ENCODE measurements at regions not wholly inside any gene's neighbourhood (a gene's known extent, or its start where the extent isn't known, plus 50 kb on each side); places are given as distances from the start of the nearest gene placed in this dataset.

GRCh38 chr2:60365556-60365955, 187.9 kb downstream of the BCL11A start:
- no peak for TF ChIP-seq CTCF (IDR thresholded peaks at IDR 0.05)
- Histone ChIP-seq H3K27me3 (no peaks in the 10 kb centered on the region), H3K4me1 (peaks cover 0 to 15% (median 11%) of the 10 kb centered on the region in 9 donors), H3K27ac (no peak overlapping the region), H3K9me3 (no peaks in the 10 kb centered on the region), H3K4me3 (no peak overlapping the region), H3K36me3 (no peaks in the 10 kb centered on the region)
- WGBS, 2 donors: 39 to 53% methylated on average over 5 of the region's 5 CpGs
- no peak for DNase-seq
- intact Hi-C loops (cut with DNase I): no loop called here
- no peak for ATAC-seq

DNA sequence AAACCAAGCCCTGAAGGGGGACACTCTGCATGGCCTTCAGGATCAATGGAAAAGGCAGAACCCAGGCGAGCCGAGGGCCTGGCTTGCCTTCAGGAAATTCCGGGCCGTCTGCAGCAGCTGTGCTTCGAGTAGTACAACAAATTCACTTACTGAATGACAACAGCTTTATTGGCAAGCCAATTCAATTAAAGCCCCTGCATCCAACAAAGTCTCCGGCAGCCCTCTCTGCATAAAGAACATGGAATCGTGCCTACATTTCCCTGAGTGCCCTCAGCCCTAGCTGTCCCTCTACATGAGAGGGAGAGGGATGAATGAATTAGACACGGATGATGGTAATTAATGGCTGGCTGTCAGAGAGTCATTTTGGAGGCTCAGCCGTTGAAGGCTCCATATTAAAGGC, 189.0 kb downstream of the BCL11A start:
- peaks cover 0 to 15% (median 11%) of the 10 kb centered on the region in 9 donors for H3K4me1 ChIP-seq
- no peaks in the 10 kb centered on the region for H3K9me3 ChIP-seq
- H3K27ac ChIP-seq: no peak overlapping the region
- no peak for DNase-seq
- no peak for ATAC-seq
- 75 to 78% methylated on average over 9 of the region's 9 CpGs for WGBS, 2 donors
- H3K4me3 ChIP-seq: no peak overlapping the region
- intact Hi-C loops (cut with DNase I): no loop called here
- no peaks in the 10 kb centered on the region for H3K36me3 ChIP-seq
- H3K27me3 ChIP-seq: no peaks in the 10 kb centered on the region
- no peak for TF ChIP-seq CTCF (IDR thresholded peaks at IDR 0.05)

- Histone ChIP-seq H3K4me3 (no peak overlapping the region), H3K27me3 (no peaks in the 10 kb centered on the region), H3K9me3 (no peaks in the 10 kb centered on the region), H3K4me1 (peaks cover 0 to 15% (median 5%) of the 10 kb centered on the region in 9 donors), H3K36me3 (no peaks in the 10 kb centered on the region), H3K27ac (no peak overlapping the region)
- whole genome bisulfite sequencing, 2 donors: 80 to 89% methylated on average over 1 of the region's 1 CpG
- no peak for DNase-seq
- intact Hi-C loops (cut with DNase I): no loop called here
- ATAC-seq: no peak
- no peak for TF ChIP-seq CTCF (IDR thresholded peaks at IDR 0.05)
Observed at GRCh38 chr2:60361498-60361897, 192.0 kb downstream of the BCL11A start.

DNA sequence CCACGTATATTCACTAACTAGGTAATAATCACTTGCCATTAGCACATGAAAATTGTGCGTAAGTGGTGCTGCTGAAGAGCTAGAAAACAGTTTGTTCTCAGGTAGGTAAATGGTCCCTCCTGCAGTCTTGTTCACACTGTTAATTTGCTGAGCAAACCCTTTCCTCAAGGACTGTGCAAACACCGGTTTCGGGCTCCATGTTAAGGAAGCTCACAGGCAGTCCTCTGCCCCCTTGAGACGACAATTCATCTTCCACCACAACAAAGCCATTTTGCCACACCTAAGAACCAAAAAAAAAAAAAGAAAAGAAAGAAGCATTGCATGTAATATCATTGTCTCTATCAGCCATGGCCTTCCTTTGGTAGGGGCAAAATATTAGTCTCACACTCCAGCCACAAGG, 193.9 kb downstream of the BCL11A start:
- intact Hi-C loops (cut with DNase I): no loop called here
- TF ChIP-seq CTCF (IDR thresholded peaks at IDR 0.05): no peak
- ATAC-seq: no peak
- Histone ChIP-seq H3K4me1 (no peaks in the 10 kb centered on the region), H3K9me3 (no peaks in the 10 kb centered on the region), H3K27me3 (no peaks in the 10 kb centered on the region), H3K36me3 (no peaks in the 10 kb centered on the region), H3K27ac (no peak overlapping the region), H3K4me3 (no peak overlapping the region)
- WGBS, 2 donors: 55 to 76% methylated on average over 5 of the region's 5 CpGs
- no peak for DNase-seq

DNA sequence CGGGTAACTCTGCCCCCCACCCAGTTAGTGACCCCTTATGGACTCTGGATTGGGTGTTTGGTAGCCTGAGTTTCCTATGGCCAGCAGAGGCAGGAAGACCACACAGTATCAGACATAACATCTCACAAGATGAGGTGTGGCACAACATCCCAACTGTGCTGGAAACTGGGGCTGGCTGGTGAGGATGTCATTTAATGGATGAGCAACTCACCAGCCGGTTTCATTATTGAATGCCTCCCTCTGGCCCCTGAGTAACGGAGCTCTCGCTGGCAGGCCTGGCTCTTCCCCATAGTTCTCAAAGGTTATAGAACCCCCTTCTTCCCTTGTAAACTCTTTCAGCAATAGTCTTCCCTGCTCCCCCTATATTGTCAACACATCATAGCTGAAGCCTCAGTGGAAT, 195.0 kb downstream of the BCL11A start:
- no peak overlapping the region for H3K27ac ChIP-seq
- TF ChIP-seq CTCF (IDR thresholded peaks at IDR 0.05): no peak
- H3K4me3 ChIP-seq: no peak overlapping the region
- H3K4me1 ChIP-seq: no peaks in the 10 kb centered on the region
- WGBS, 2 donors: 86 to 87% methylated on average over 4 of the region's 4 CpGs
- no peaks in the 10 kb centered on the region for H3K9me3 ChIP-seq
- DNase-seq (no peak), ATAC-seq (no peak)
- intact Hi-C loops (cut with DNase I): no loop called here
- H3K36me3 ChIP-seq: no peaks in the 10 kb centered on the region
- H3K27me3 ChIP-seq: no peaks in the 10 kb centered on the region

Data from heart right ventricle (tissue), 16 donors.